ENCODE measurements at regions not wholly inside any gene's neighbourhood (a gene's known extent, or its start where the extent isn't known, plus 50 kb on each side); places are given as distances from the start of the nearest gene placed in this dataset.

DNA sequence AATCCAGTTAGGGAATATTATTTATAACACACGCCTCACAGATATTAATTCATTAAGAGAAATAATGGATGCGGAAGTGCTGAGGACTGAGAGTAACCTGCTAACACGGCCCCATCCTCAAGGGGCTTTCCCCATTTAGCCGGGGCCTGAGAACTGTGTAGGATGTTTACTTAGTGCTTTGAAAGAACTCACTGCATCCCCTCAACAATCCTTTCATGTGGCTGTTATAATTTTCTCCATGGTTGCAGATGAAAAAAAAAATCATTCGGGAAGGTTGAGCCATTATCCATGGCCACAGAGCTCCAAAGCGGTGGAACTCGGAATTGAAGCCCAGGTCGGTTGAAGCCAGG, 98.2 kb downstream of the ING1 start:
- Histone ChIP-seq H3K79me2 (ENCODE audit: low read length) (no peaks in the 10 kb centered on the region), H3K4me3 (ENCODE audit: low read length) (no peak overlapping the region), H3K9ac (ENCODE audit: low read length) (no peak overlapping the region), H4K20me1 (ENCODE audit: insufficient read depth, low read length) (no peaks in the 10 kb centered on the region), H3K9me3 (ENCODE audit: insufficient read depth, low read length) (no peaks in the 10 kb centered on the region), H3K27ac (ENCODE audit: low read length) (no peak overlapping the region), H3K4me2 (ENCODE audit: low read length) (no peak overlapping the region), H3K36me3 (replicated peaks; ENCODE audit: low read depth, low read length) (no peaks in the 10 kb centered on the region), H3K27me3 (ENCODE audit: low read depth, low read length) (0 out of 2 replicates have a peak, but pooled peaks cover 3% of the 10 kb centered on the region), H2AFZ (ENCODE audit: low read depth, low read length) (no peak overlapping the region), H3K4me1 (ENCODE audit: low read length) (0 out of 2 replicates have a peak, but pooled peaks cover 2% of the 10 kb centered on the region)
- TF ChIP-seq EZH2phosphoT487 (IDR thresholded peaks at IDR 0.05; ENCODE audit: low read depth): no peak
- TF ChIP-seq, protein P1, sequence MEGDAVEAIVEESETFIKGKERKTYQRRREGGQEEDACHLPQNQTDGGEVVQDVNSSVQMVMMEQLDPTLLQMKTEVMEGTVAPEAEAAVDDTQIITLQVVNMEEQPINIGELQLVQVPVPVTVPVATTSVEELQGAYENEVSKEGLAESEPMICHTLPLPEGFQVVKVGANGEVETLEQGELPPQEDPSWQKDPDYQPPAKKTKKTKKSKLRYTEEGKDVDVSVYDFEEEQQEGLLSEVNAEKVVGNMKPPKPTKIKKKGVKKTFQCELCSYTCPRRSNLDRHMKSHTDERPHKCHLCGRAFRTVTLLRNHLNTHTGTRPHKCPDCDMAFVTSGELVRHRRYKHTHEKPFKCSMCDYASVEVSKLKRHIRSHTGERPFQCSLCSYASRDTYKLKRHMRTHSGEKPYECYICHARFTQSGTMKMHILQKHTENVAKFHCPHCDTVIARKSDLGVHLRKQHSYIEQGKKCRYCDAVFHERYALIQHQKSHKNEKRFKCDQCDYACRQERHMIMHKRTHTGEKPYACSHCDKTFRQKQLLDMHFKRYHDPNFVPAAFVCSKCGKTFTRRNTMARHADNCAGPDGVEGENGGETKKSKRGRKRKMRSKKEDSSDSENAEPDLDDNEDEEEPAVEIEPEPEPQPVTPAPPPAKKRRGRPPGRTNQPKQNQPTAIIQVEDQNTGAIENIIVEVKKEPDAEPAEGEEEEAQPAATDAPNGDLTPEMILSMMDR (IDR thresholded peaks at IDR 0.05; ENCODE audit: low read depth, low read length): no peak

DNA sequence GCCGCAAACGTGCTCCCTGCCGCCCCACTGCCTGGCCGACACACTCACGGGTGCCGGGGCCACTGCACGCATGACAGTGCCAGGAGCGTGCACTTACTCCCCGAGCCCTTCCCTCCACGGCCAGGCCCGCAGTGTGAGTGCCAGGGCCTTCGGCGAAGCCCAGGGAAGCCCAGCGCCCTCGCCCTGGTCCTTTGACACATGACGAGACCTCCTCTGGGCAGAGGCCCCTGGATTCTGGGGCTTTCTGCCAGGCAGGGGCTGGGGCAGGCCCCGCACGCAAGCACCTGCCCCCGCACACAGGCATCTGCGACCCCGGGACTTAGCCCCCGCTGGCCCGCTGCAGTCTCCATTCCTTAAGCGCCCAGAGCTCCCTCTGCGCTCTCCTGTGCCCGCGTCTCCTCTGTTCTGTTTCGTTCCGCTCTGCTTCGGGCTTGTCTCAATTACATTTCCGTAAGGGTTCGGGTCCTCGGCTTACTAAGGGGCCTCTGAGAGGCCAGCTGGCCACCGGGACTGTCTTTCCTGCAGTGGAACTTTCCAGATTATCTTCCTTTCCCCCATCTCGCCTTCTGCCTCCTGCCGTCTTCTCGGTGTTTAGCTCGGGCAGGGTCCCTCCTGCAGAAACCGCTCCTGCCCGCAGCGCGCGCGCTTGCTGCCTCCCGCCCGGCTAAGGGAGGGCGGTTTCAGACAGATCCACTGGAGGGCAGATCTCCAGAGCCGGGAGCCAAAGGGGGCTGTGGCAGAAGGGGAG, 98.8 kb downstream of the ING1 start:
- Histone ChIP-seq H3K4me3 (ENCODE audit: low read length) (no peak overlapping the region), H3K79me2 (ENCODE audit: low read length) (no peaks in the 10 kb centered on the region), H3K4me1 (ENCODE audit: low read length) (0 out of 2 replicates have a peak, but pooled peaks cover 2% of the 10 kb centered on the region), H3K9me3 (ENCODE audit: insufficient read depth, low read length) (no peaks in the 10 kb centered on the region), H3K9ac (ENCODE audit: low read length) (no peak overlapping the region), H3K36me3 (replicated peaks; ENCODE audit: low read depth, low read length) (no peaks in the 10 kb centered on the region), H3K27me3 (ENCODE audit: low read depth, low read length) (0 out of 2 replicates have a peak, but pooled peaks cover 3% of the 10 kb centered on the region), H3K4me2 (ENCODE audit: low read length) (no peak overlapping the region), H4K20me1 (ENCODE audit: insufficient read depth, low read length) (no peaks in the 10 kb centered on the region), H2AFZ (ENCODE audit: low read depth, low read length) (no peak overlapping the region), H3K27ac (ENCODE audit: low read length) (no peak overlapping the region)
- no peak for TF ChIP-seq EZH2phosphoT487 (IDR thresholded peaks at IDR 0.05; ENCODE audit: low read depth)
- TF ChIP-seq, protein P1 (IDR thresholded peaks at IDR 0.05; ENCODE audit: low read depth, low read length): no peak

DNA sequence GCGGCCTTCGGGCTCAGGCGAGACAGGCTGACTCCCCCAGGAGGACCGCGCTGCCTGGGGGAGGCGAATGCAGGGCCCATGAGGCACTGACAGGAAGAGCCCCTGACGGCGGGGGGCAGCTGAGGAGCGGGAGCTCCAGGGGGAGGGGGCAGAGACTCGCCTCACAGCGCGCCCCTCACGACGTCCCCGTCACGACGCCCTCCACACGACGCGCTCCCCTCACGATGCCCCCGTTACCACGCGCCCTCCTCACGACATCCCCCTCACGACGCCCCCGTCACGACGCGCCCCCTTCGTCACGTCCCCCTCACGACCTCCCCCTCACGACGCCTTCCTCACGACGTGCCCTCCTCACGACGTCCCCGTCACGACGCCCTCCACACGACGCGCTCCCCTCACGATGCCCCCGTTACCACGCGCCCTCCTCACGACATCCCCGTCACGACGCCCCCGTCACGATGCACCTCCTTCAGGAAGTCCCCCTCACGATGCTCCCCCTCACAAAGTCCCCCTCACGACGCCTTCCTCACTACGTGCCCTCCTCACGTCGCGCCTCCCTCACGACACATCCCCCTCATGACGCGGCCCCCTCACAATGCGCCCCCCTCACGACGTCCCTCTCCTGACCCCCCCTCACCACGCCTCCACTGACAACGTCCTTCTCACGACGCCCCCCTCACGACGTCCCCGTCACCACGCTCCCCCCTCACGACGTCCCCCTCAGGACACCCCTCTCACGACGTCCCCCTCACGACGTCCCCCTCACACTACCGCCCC, 99.6 kb downstream of the ING1 start:
- TF ChIP-seq, protein P1 (IDR thresholded peaks at IDR 0.05; ENCODE audit: low read depth, low read length): no peak
- TF ChIP-seq EZH2phosphoT487 (IDR thresholded peaks at IDR 0.05; ENCODE audit: low read depth): no peak
- Histone ChIP-seq H3K9ac (ENCODE audit: low read length) (no peak overlapping the region), H3K4me1 (ENCODE audit: low read length) (0 out of 2 replicates have a peak, but pooled peaks cover 2% of the 10 kb centered on the region), H3K27ac (ENCODE audit: low read length) (no peak overlapping the region), H3K79me2 (ENCODE audit: low read length) (no peaks in the 10 kb centered on the region), H3K36me3 (replicated peaks; ENCODE audit: low read depth, low read length) (no peaks in the 10 kb centered on the region), H3K4me2 (ENCODE audit: low read length) (no peak overlapping the region), H3K4me3 (ENCODE audit: low read length) (no peak overlapping the region), H4K20me1 (ENCODE audit: insufficient read depth, low read length) (no peaks in the 10 kb centered on the region), H3K9me3 (ENCODE audit: insufficient read depth, low read length) (no peaks in the 10 kb centered on the region), H3K27me3 (ENCODE audit: low read depth, low read length) (0 out of 2 replicates have a peak, but pooled peaks cover under 1% of the 10 kb centered on the region), H2AFZ (ENCODE audit: low read depth, low read length) (no peak overlapping the region)

All from OCI-LY3 (cell line).